ENCODE measurements at regions not wholly inside any gene's neighbourhood (a gene's known extent, or its start where the extent isn't known, plus 50 kb on each side); places are given as distances from the start of the nearest gene placed in this dataset.

DNA sequence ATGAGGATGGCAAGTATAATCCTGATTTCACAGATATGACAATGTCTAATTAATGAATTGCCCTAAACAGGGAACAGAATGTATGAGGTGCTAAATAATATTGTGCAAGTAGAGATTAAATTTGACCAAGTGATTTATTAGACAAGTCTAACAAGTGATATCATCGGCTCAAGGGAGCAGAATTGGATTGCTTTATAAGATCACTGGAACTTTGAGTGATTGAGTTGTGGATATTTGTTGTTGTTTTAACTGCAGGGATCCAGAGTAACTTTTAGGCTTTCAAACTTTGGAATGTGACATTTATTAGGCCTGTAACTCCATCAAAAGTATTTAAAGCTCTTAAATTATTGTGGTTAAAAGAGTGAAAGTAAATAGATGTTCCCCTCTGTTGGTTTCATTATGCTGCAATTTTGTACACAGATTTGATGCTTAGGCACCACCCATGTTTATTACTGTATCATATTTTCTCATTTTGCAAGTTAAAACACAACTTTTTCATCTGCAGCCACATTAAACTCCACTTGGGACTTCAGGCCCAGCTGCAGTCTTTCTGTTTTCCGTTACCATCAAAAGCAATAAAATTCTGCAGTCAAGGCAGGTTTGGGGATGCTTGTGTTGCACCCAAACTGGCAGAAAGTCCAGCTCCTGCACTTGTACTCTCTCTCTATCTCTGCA is 206.6 kb downstream of the HLX start:
- FAIRE-seq: no peak
- intact Hi-C loops (cut with DNase I): no loop called here

GRCh38 chr1:221087919-221088318 is 208.7 kb downstream of the HLX start:
- TF ChIP-seq CTCF (IDR thresholded peaks at IDR 0.05; ENCODE audit: borderline replicate concordance, extremely low read depth, insufficient read depth): no peak
- Histone ChIP-seq H3K9me3 (ENCODE audit: control insufficient read depth in 2 of 3, insufficient read depth in 1 of 3, low read length in 3 of 3) (no peaks in the 10 kb centered on the region), H3K9ac (ENCODE audit: low read length in 3 of 3) (no peak overlapping the region), H3K27ac (ENCODE audit: low read depth in 2 of 2, low read length in 2 of 2) (no peak overlapping the region), H3K27me3 (ENCODE audit: control insufficient read depth, insufficient read depth, low read length) (no peaks in the 10 kb centered on the region), H3K36me3 (ENCODE audit: control insufficient read depth in 2 of 3, insufficient read depth in 3 of 3, low read length in 3 of 3) (no peaks in the 10 kb centered on the region), H3K4me1 (ENCODE audit: control insufficient read depth in 2 of 3, insufficient read depth in 2 of 3, low read depth in 1 of 3, low read length in 3 of 3) (no peaks in the 10 kb centered on the region), H3K4me3 (ENCODE audit: low read length in 3 of 3) (no peak overlapping the region)
- intact Hi-C loops (cut with DNase I): no loop called here
- FAIRE-seq: no peak
- no peak for DNase-seq

More for the DNA sequence above, 206.6 kb downstream of the HLX start:
- Histone ChIP-seq H3K36me3 (ENCODE audit: control insufficient read depth in 2 of 3, insufficient read depth in 3 of 3, low read length in 3 of 3) (no peaks in the 10 kb centered on the region), H3K9ac (ENCODE audit: low read length in 3 of 3) (no peak overlapping the region), H3K27ac (ENCODE audit: low read depth in 2 of 2, low read length in 2 of 2) (no peak overlapping the region), H3K4me1 (ENCODE audit: control insufficient read depth in 2 of 3, insufficient read depth in 2 of 3, low read depth in 1 of 3, low read length in 3 of 3) (no peaks in the 10 kb centered on the region), H3K9me3 (ENCODE audit: control insufficient read depth in 2 of 3, insufficient read depth in 1 of 3, low read length in 3 of 3) (no peaks in the 10 kb centered on the region), H3K4me3 (ENCODE audit: low read length in 3 of 3) (no peak overlapping the region), H3K27me3 (ENCODE audit: control insufficient read depth, insufficient read depth, low read length) (no peaks in the 10 kb centered on the region)
- no peak for DNase-seq
- no peak for TF ChIP-seq CTCF (IDR thresholded peaks at IDR 0.05; ENCODE audit: borderline replicate concordance, extremely low read depth, insufficient read depth)

DNA sequence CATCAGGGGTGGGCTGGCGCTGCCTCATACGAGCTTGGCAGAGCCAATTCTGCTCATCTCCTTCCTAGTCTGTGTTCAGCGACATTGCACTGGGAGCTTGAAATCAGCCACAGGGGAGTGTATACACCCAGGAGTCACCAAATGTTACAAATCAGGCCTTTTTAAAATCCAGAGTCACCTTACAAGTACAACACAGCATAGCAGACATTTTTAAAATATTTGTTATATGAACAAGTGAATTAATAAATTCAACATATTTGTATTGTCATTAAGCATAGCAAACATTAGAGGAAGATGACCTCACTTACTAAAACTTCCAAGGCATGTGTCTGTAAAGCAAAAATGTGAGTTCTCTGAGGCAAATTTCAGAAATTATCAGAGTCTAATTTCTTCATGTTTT is 210.0 kb downstream of the HLX start:
- Histone ChIP-seq H3K4me1 (ENCODE audit: control insufficient read depth in 2 of 3, insufficient read depth in 2 of 3, low read depth in 1 of 3, low read length in 3 of 3) (no peaks in the 10 kb centered on the region), H3K36me3 (ENCODE audit: control insufficient read depth in 2 of 3, insufficient read depth in 3 of 3, low read length in 3 of 3) (no peaks in the 10 kb centered on the region), H3K27me3 (ENCODE audit: control insufficient read depth, insufficient read depth, low read length) (no peaks in the 10 kb centered on the region), H3K27ac (ENCODE audit: low read depth in 2 of 2, low read length in 2 of 2) (no peak overlapping the region), H3K9ac (ENCODE audit: low read length in 3 of 3) (no peak overlapping the region), H3K4me3 (ENCODE audit: low read length in 3 of 3) (no peak overlapping the region), H3K9me3 (ENCODE audit: control insufficient read depth in 2 of 3, insufficient read depth in 1 of 3, low read length in 3 of 3) (no peaks in the 10 kb centered on the region)
- DNase-seq: no peak
- no peak for TF ChIP-seq CTCF (IDR thresholded peaks at IDR 0.05; ENCODE audit: borderline replicate concordance, extremely low read depth, insufficient read depth)
- intact Hi-C loops (cut with DNase I): no loop called here
- no peak for FAIRE-seq

GRCh38 chr1:221089803-221090202 is 210.6 kb downstream of the HLX start:
- no peak overlapping the region for H3K9ac ChIP-seq (ENCODE audit: low read length in 3 of 3)
- no peaks in the 10 kb centered on the region for H3K27me3 ChIP-seq (ENCODE audit: control insufficient read depth, insufficient read depth, low read length)
- FAIRE-seq: no peak
- TF ChIP-seq CTCF (IDR thresholded peaks at IDR 0.05; ENCODE audit: borderline replicate concordance, extremely low read depth, insufficient read depth): no peak
- H3K4me1 ChIP-seq (ENCODE audit: control insufficient read depth in 2 of 3, insufficient read depth in 2 of 3, low read depth in 1 of 3, low read length in 3 of 3): no peaks in the 10 kb centered on the region
- no peak overlapping the region for H3K4me3 ChIP-seq (ENCODE audit: low read length in 3 of 3)
- H3K9me3 ChIP-seq (ENCODE audit: control insufficient read depth in 2 of 3, insufficient read depth in 1 of 3, low read length in 3 of 3): no peaks in the 10 kb centered on the region
- no peak for DNase-seq
- H3K36me3 ChIP-seq (ENCODE audit: control insufficient read depth in 2 of 3, insufficient read depth in 3 of 3, low read length in 3 of 3): no peaks in the 10 kb centered on the region
- H3K27ac ChIP-seq (ENCODE audit: low read depth in 2 of 2, low read length in 2 of 2): no peak overlapping the region
- intact Hi-C loops (cut with DNase I): no loop called here
